HG02642 (cell line): ENCODE measurements at regions not wholly inside any gene's neighbourhood (a gene's known extent, or its start where the extent isn't known, plus 50 kb on each side); places are given as distances from the start of the nearest gene placed in this dataset.
"Not testable (repeated sequence)": the region's sequence is repeated elsewhere in the genome, so short reads cannot be mapped to it uniquely, and the experiment has no call there.

Source experiments
- ATAC-seq: cut with Tn5 transposase; IDR thresholded peaks from one replicate; pipeline ENCODE4 v1.9.1; 2021; ENCODE audit warnings: mild to moderate bottlenecking; ENCODE audit not compliant: unreplicated experiment, poor library complexity

GRCh38 chr6:23736577-23736976 is 389.4 kb upstream of the NRSN1 start:
- no peak for ATAC-seq

GRCh38 chr6:23747239-23747638 is 378.8 kb upstream of the NRSN1 start:
- no peak for ATAC-seq

GRCh38 chr6:23752414-23752813 is 373.6 kb upstream of the NRSN1 start:
- no peak for ATAC-seq

GRCh38 chr6:23754197-23754596 is 371.8 kb upstream of the NRSN1 start:
- ATAC-seq, result no peak

- ATAC-seq, result no peak
These were observed 350.9 kb upstream of the NRSN1 start for GRCh38 chr6:23775127-23775526.

- ATAC-seq, result no peak
These were observed 342.1 kb upstream of the NRSN1 start for GRCh38 chr6:23783901-23784300.

- ATAC-seq, result no peak
These were observed 341.6 kb upstream of the NRSN1 start for GRCh38 chr6:23784301-23784919.

- ATAC-seq, result no peak
These were observed 335.3 kb upstream of the NRSN1 start for GRCh38 chr6:23790756-23791155.

GRCh38 chr6:23797041-23797440 is 329.0 kb upstream of the NRSN1 start:
- ATAC-seq, result no peak

GRCh38 chr6:23804289-23804688 is 321.7 kb upstream of the NRSN1 start:
- not testable (repeated sequence) for ATAC-seq

- ATAC-seq, result not testable (repeated sequence)
These were observed 304.9 kb upstream of the NRSN1 start for GRCh38 chr6:23821141-23821540.

GRCh38 chr6:23823421-23823820 is 302.6 kb upstream of the NRSN1 start:
- no peak for ATAC-seq

GRCh38 chr6:23826572-23826971 is 299.4 kb upstream of the NRSN1 start:
- ATAC-seq, result no peak

- ATAC-seq, result no peak
These were observed 297.2 kb upstream of the NRSN1 start for GRCh38 chr6:23828861-23829260.

- ATAC-seq, result no peak
These were observed 284.9 kb upstream of the NRSN1 start for GRCh38 chr6:23841116-23841515.

GRCh38 chr6:23842760-23843159 is 283.3 kb upstream of the NRSN1 start:
- no peak for ATAC-seq

GRCh38 chr6:23851522-23851921 is 274.5 kb upstream of the NRSN1 start:
- no peak for ATAC-seq

- not testable (repeated sequence) for ATAC-seq
These were observed 272.4 kb upstream of the NRSN1 start for GRCh38 chr6:23853566-23854133.

- ATAC-seq, result not testable (repeated sequence)
These were observed 271.9 kb upstream of the NRSN1 start for GRCh38 chr6:23854154-23854553.

- no peak for ATAC-seq
These were observed 270.4 kb upstream of the NRSN1 start for GRCh38 chr6:23855497-23856116.

- no peak for ATAC-seq
These were observed 255.5 kb upstream of the NRSN1 start for GRCh38 chr6:23870496-23870895.

GRCh38 chr6:23873161-23873560 is 252.9 kb upstream of the NRSN1 start:
- ATAC-seq, result no peak
